K562 (cell line): ENCODE measurements at regions not wholly inside any gene's neighbourhood (a gene's known extent, or its start where the extent isn't known, plus 50 kb on each side); places are given as distances from the start of the nearest gene placed in this dataset.

ENCODE experiments used
- ATAC-seq: fragments of 200-7000 bp; cut with Tn5 transposase; 3 replicates; pipeline ENCODE4 v1.9.1; 2020; ENCODE audit warnings: moderate library complexity
- BruUV-seq: library from RNA; stranded (reverse); fragments of 400-500 nt; replicated peaks from 2 replicates; lab custom pipeline; 2021; lab: Mats Ljungman, UMichigan
- CTCF ChIA-PET: fragments of 300-600 bp; formaldehyde crosslinking; extraction: SDS; loops from one replicate; lab custom pipeline; 2021; ENCODE audit warnings: low intra/inter-chr PET ratio; lab: Yijun Ruan, JAX
- POLR2A ChIA-PET: fragments of 300-600, 350-650 bp; sonication (Branson Sonifier 250); formaldehyde crosslinking; extraction: SDS; loops from one replicate; lab custom pipeline; 2021; ENCODE audit warnings: antibody characterized with exemption, inconsistent platforms; lab: Yijun Ruan, JAX
- DNase-seq, 4 experiments: peaks; one replicate each; pipeline versions ENCODE4 v3.0.0 to v3.0.0-alpha.2; 2011 to 2018; ENCODE audit warnings: low spot score in 3 of 4, mixed read lengths in 3 of 4; ENCODE audit errors: extremely low read depth in 1 of 4
- FAIRE-seq: peaks from 2 replicates; lab custom pipeline; 2011; peaks lifted over from hg19 to GRCh38; lab: Jason Lieb, UNC
- H2AFZ ChIP-seq: 2 replicates; pipeline ENCODE4 v1.6.0; 2011; ENCODE audit warnings: low read depth, low read length, control low read depth, inconsistent platforms
- H3K27ac ChIP-seq: fragments of 200-600 bp; 3 replicates; pipeline ENCODE4 v1.8.0; 2011; ENCODE audit warnings: low read depth, mild to moderate bottlenecking, control low read depth, inconsistent platforms, low read length, moderate library complexity, mixed read lengths; ENCODE audit errors: extremely low read depth
- H3K27me3 ChIP-seq, 2 experiments: fragments of 300-600 bp in 1 of 2; 2 replicates in 1 of 2; 3 replicates in 1 of 2; pipeline versions ENCODE4 v1.6.0 to v1.8.0; 2011; ENCODE audit warnings: inconsistent platforms in 2 of 2, low read length in 2 of 2, mild to moderate bottlenecking in 1 of 2, mixed read lengths in 1 of 2, moderate library complexity in 1 of 2; ENCODE audit not compliant: control insufficient read depth in 2 of 2, insufficient read depth in 2 of 2
- H3K36me3 ChIP-seq: fragments of 300-600 bp; 3 replicates; pipeline ENCODE4 v1.8.0; 2011; ENCODE audit warnings: mild to moderate bottlenecking, low read length, inconsistent platforms; ENCODE audit not compliant: control insufficient read depth, insufficient read depth
- H3K4me1 ChIP-seq, 2 experiments: fragments of 200-600 bp in 1 of 2; replicated peaks in 1 of 2; 2 replicates in 1 of 2; 3 replicates in 1 of 2; pipeline versions ENCODE4 v1.5.1 to v1.8.0; 2011; ENCODE audit warnings: inconsistent platforms in 2 of 2, low read length in 2 of 2, mild to moderate bottlenecking in 1 of 2, mixed read lengths in 1 of 2, moderate library complexity in 1 of 2; ENCODE audit not compliant: control insufficient read depth in 2 of 2, insufficient read depth in 2 of 2
- H3K4me2 ChIP-seq: 2 replicates; pipeline ENCODE4 v1.6.1; 2011; ENCODE audit warnings: low read length, control low read depth, inconsistent platforms, mixed read lengths; ENCODE audit not compliant: insufficient read depth
- H3K4me3 ChIP-seq: fragments of 200-600 bp; sonication (generic), shearing (Covaris generic); 2 replicates; pipeline ENCODE4 v1.5.1; 2016; ENCODE audit warnings: control low read depth, inconsistent platforms
- H3K79me2 ChIP-seq: fragments of 200-600 bp; 3 replicates; pipeline ENCODE4 v1.8.0; 2011; ENCODE audit warnings: low read length, inconsistent platforms; ENCODE audit not compliant: control insufficient read depth, insufficient read depth
- H3K9ac ChIP-seq, 2 experiments: 2 replicates each; pipeline versions ENCODE4 v1.6.0 to v1.6.1; 2011; ENCODE audit warnings: low read depth in 2 of 2, low read length in 2 of 2, control low read depth in 1 of 2, inconsistent platforms in 1 of 2, mild to moderate bottlenecking in 1 of 2, mixed read lengths in 1 of 2; ENCODE audit not compliant: insufficient read depth in 1 of 2
- H3K9me1 ChIP-seq: one replicate; pipeline ENCODE4 v1.6.0; 2011; ENCODE audit warnings: inconsistent platforms, mild to moderate bottlenecking, low read length, moderate library complexity; ENCODE audit not compliant: control insufficient read depth, insufficient read depth
- H3K9me3 ChIP-seq: replicated peaks from 2 replicates; pipeline ENCODE4 v1.5.1; 2011; ENCODE audit warnings: low read depth, low read length, inconsistent platforms; ENCODE audit not compliant: control insufficient read depth, insufficient read depth
- H4K20me1 ChIP-seq: replicated peaks from 2 replicates; pipeline ENCODE4 v1.6.1; 2011; ENCODE audit warnings: low read length, inconsistent platforms, mixed read lengths; ENCODE audit not compliant: control insufficient read depth, insufficient read depth
- CREBBP ChIP-seq: IDR thresholded peaks from one replicate; pipeline ENCODE4 v1.6.1; 2012; ENCODE audit warnings: low read depth, mild to moderate bottlenecking, control low read depth, inconsistent platforms, low read length
- ELF1 ChIP-seq: fragments of 200-800 bp; sonication (Bioruptor generic); IDR thresholded peaks from 2 replicates; pipeline ENCODE4 v1.6.1; 2016; ENCODE audit warnings: missing genetic modification characterization, missing compliant biosample characterization
- ZNF695 ChIP-seq: fragments of 450-650 bp; formaldehyde crosslinking; IDR thresholded peaks from 2 replicates; pipeline ENCODE4 v1.4.0; 2020; ENCODE audit warnings: mild to moderate bottlenecking, moderate library complexity
- WGBS: fragments of 100-300 bp; shearing (Covaris generic); methylation state at CpG from one replicate; pipeline ENCODE4 v1.1.6; 2016; ENCODE audit warnings: low coverage, mixed read lengths; ENCODE audit not compliant: insufficient coverage; ENCODE audit errors: missing lambda C conversion rate; 5-methylcytosine and 5-hydroxymethylcytosine counted together
- in situ Hi-C: fragments of 300-500 bp; cut with MboI; formaldehyde crosslinking; loops from 4 replicates; pipeline ENCODE4 v1.15.0; 2018; ENCODE audit warnings: inconsistent platforms, mixed read lengths
- intact Hi-C: fragments of 100-400 bp; cut with micrococcal nuclease; formaldehyde crosslinking; loops from 2 replicates; pipeline ENCODE4 v1.14.2; 2022
- TF ChIP-seq, protein P1 (sequence below), 2 experiments: fragments of 450-650 bp in 1 of 2; sonication (generic) in 1 of 2; formaldehyde crosslinking in 1 of 2; IDR thresholded peaks; 2 replicates each; pipeline versions ENCODE4 v1.7.1 to v1.9.0; 2016 to 2022; ENCODE audit warnings: inconsistent platforms in 1 of 2, mild to moderate bottlenecking in 1 of 2, missing genetic modification reagents in 1 of 2
- TF ChIP-seq, protein P2 (sequence below): fragments of 250-450 bp; sonication (Bioruptor Pico); IDR thresholded peaks from 2 replicates; pipeline ENCODE4 v1.4.0; 2020; ENCODE audit warnings: mild to moderate bottlenecking, moderate library complexity

DNA sequence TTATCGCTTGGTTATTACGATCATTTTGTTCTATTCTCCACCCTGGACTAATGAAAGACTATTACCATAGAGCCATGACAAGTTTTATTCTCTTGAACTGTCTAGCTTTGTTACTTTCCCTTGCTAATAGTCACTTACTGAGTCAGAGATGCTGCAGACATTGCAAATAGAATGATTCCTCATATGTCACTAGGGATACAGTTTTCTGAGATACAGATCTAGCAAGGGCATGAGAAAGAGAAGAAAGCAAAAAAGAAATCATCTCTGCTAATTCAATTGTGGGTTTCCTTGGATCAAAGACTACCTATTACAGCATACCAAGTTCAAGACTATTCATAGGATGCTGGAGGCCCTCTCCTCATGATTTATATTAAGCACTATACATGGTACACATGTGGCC lies 204.3 kb downstream of the MBL2 start:
- H3K27me3 ChIP-seq = no peaks in the 10 kb centered on the region
- H3K27ac ChIP-seq = no peak overlapping the region
- FAIRE-seq (no peak), DNase-seq (no peak), ATAC-seq (no peak)
- ChIA-PET POLR2A (no interaction called here), CTCF (no interaction called here)
- in situ Hi-C loops = no loop called here
- H3K9me1 ChIP-seq = no peaks in the 10 kb centered on the region
- H3K36me3 ChIP-seq = no peaks in the 10 kb centered on the region
- no peaks in the 10 kb centered on the region for H3K9me3 ChIP-seq
- BruUV-seq = no TSS peak
- H2AFZ ChIP-seq = no peak overlapping the region
- no peak overlapping the region for H3K9ac ChIP-seq
- intact Hi-C loops = no loop called here
- no peak overlapping the region for H3K4me3 ChIP-seq
- no peaks in the 10 kb centered on the region for H4K20me1 ChIP-seq
- H3K79me2 ChIP-seq = no peaks in the 10 kb centered on the region
- WGBS = 0% methylated on average over 2 of the region's 2 CpGs
- H3K4me2 ChIP-seq = no peak overlapping the region
- H3K4me1 ChIP-seq = no peaks in the 10 kb centered on the region
- TF ChIP-seq CREBBP (no peak), ZNF695 (CRISPR knock-in tag) (no peak), ELF1 (tag) (no peak)
- TF ChIP-seq, protein P1, sequence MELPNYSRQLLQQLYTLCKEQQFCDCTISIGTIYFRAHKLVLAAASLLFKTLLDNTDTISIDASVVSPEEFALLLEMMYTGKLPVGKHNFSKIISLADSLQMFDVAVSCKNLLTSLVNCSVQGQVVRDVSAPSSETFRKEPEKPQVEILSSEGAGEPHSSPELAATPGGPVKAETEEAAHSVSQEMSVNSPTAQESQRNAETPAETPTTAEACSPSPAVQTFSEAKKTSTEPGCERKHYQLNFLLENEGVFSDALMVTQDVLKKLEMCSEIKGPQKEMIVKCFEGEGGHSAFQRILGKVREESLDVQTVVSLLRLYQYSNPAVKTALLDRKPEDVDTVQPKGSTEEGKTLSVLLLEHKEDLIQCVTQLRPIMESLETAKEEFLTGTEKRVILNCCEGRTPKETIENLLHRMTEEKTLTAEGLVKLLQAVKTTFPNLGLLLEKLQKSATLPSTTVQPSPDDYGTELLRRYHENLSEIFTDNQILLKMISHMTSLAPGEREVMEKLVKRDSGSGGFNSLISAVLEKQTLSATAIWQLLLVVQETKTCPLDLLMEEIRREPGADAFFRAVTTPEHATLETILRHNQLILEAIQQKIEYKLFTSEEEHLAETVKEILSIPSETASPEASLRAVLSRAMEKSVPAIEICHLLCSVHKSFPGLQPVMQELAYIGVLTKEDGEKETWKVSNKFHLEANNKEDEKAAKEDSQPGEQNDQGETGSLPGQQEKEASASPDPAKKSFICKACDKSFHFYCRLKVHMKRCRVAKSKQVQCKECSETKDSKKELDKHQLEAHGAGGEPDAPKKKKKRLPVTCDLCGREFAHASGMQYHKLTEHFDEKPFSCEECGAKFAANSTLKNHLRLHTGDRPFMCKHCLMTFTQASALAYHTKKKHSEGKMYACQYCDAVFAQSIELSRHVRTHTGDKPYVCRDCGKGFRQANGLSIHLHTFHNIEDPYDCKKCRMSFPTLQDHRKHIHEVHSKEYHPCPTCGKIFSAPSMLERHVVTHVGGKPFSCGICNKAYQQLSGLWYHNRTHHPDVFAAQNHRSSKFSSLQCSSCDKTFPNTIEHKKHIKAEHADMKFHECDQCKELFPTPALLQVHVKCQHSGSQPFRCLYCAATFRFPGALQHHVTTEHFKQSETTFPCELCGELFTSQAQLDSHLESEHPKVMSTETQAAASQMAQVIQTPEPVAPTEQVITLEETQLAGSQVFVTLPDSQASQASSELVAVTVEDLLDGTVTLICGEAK (IDR thresholded peaks at IDR 0.05) = no peak
- TF ChIP-seq, protein P1 (CRISPR knock-in tag; IDR thresholded peaks at IDR 0.05) = no peak
- TF ChIP-seq, protein P2, sequence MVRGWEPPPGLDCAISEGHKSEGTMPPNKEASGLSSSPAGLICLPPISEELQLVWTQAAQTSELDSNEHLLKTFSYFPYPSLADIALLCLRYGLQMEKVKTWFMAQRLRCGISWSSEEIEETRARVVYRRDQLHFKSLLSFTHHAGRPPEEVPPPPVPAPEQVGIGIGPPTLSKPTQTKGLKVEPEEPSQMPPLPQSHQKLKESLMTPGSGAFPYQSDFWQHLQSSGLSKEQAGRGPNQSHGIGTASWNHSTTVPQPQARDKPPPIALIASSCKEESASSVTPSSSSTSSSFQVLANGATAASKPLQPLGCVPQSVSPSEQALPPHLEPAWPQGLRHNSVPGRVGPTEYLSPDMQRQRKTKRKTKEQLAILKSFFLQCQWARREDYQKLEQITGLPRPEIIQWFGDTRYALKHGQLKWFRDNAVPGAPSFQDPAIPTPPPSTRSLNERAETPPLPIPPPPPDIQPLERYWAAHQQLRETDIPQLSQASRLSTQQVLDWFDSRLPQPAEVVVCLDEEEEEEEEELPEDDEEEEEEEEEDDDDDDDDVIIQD (CRISPR knock-in tag) = no peak
